ENCODE measurements at regions not wholly inside any gene's neighbourhood (a gene's known extent, or its start where the extent isn't known, plus 50 kb on each side); places are given as distances from the start of the nearest gene placed in this dataset.

DNA sequence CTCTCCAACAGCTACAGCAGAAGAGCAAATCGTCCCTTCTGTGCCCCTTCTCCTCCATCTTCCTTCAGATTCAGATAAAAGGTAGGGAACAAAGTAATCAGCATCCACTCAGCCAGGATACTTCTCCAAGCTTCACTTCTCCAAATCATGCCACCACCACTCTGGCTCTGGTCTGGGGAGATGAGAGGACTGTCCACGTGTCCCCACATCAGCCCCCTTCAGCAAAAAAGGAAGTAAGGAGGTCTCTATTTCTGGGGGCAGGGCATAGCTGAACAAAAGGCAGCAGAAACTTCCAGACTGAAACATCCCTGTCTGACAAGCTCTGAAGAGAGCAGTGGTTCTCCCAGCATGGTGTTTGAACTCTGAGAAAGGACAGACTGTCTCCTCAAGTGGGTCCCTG is 116.9 kb downstream of the C5orf15 start:
- Histone ChIP-seq H2BK12ac (ENCODE audit: low read depth, low read length) (no peak overlapping the region), H4K91ac (replicated peaks; ENCODE audit: insufficient read length, low read length) (no peak overlapping the region), H2BK15ac (ENCODE audit: low read length) (no peak overlapping the region), H3K4ac (replicated peaks; ENCODE audit: insufficient read length, low read depth, low read length) (no peak overlapping the region), H3K4me1 (replicated peaks in 1 of 4; ENCODE audit: control insufficient read depth in 3 of 4, insufficient read depth in 4 of 4, low read length in 3 of 4) (peaks cover 0 to 4% (median 0%) of the 10 kb centered on the region in 4 experiments; a peak in 1 of 7 replicates), H3K79me1 (ENCODE audit: low read depth, low read length) (no peaks in the 10 kb centered on the region), H3K23me2 (ENCODE audit: low read depth, low read length) (no peaks in the 10 kb centered on the region), H4K5ac (ENCODE audit: insufficient read length, low read depth, low read length) (no peak overlapping the region), H3K56ac (replicated peaks; ENCODE audit: insufficient read length, low read depth, low read length) (no peak overlapping the region), H3K36me3 (ENCODE audit: control insufficient read depth in 2 of 4, insufficient read depth in 4 of 4, low read length in 3 of 4) (no peaks in the 10 kb centered on the region), H3K9me3 (ENCODE audit: insufficient read depth in 2 of 2, low read depth in 1 of 2, low read length in 1 of 2) (0 out of 4 replicates have a peak, but pooled peaks cover 0 to 3% of the 10 kb centered on the region in 2 experiments), H2AFZ (ENCODE audit: low read length) (no peak overlapping the region), H3K4me3 (ENCODE audit: extremely low read depth in 1 of 4, insufficient read depth in 2 of 4, low read depth in 3 of 4, low read length in 4 of 4) (no peak overlapping the region), H3K4me2 (ENCODE audit: insufficient read depth in 1 of 2, low read depth in 2 of 2, low read length in 2 of 2) (no peak overlapping the region), H3K9ac (replicated peaks in 1 of 4; ENCODE audit: extremely low read depth in 1 of 4, low read depth in 3 of 4, low read length in 3 of 4) (no peak overlapping the region), H3K27me3 (replicated peaks in 1 of 4; ENCODE audit: control insufficient read depth in 3 of 4, extremely low read depth in 1 of 4, insufficient read depth in 3 of 4, low read length in 3 of 4) (no peaks in the 10 kb centered on the region), H4K20me1 (replicated peaks in 1 of 2; ENCODE audit: control insufficient read depth in 1 of 2, insufficient read depth in 2 of 2, low read length in 2 of 2) (no peaks in the 10 kb centered on the region), H3K27ac (ENCODE audit: low read depth, low read length) (no peak overlapping the region), H2AK5ac (ENCODE audit: low read depth, low read length) (no peak overlapping the region), H3K14ac (ENCODE audit: insufficient read length) (no peak overlapping the region), H2BK5ac (ENCODE audit: low read depth, low read length) (no peak overlapping the region), H2BK20ac (ENCODE audit: low read length) (no peak overlapping the region), H3K79me2 (ENCODE audit: control insufficient read depth in 1 of 2, insufficient read depth in 2 of 2, low read length in 2 of 2) (no peaks in the 10 kb centered on the region), H4K8ac (ENCODE audit: extremely low read depth, insufficient read depth, low read length) (no peak overlapping the region), H2BK120ac (replicated peaks; ENCODE audit: low read depth, low read length) (no peak overlapping the region), H3K23ac (ENCODE audit: insufficient read length) (no peak overlapping the region), H3K18ac (ENCODE audit: extremely low read depth, low read length) (no peak overlapping the region)
- FAIRE-seq (no peak), DNase-seq (ENCODE audit: low read depth in 1 of 2, low spot score in 2 of 2) (no peak)
- ChIA-PET POLR2A (ENCODE audit: partially characterized antibody) (no interaction called here), CTCF (ENCODE audit: partially characterized antibody) (interaction anchor here (1.0 to 4.3 kb wide), 3 partner anchors 15 to 47 kb away, joined by 3 to 23 read pairs (median 4); no protein-coding TSS in a partner anchor)
- TF ChIP-seq POU5F1 (IDR thresholded peaks at IDR 0.05; ENCODE audit: low read depth, low read length), result no peak
- no peak for TF ChIP-seq TCF12 (IDR thresholded peaks at IDR 0.05; ENCODE audit: low read depth, low read length)
- 86% methylated on average over 2 of the region's 2 CpGs; no CpG with 5 or more reads in 1 of the 2 experiments for WGBS, 2 experiments (ENCODE audit: extremely low coverage in 1 of 2, insufficient coverage in 1 of 2, insufficient read length in 1 of 2, insufficient replicate concordance in 2 of 2, low coverage in 1 of 2, low lambda C conversion rate in 2 of 2, missing lambda C conversion rate in 1 of 2)
